ENCODE measurements at regions not wholly inside any gene's neighbourhood (a gene's known extent, or its start where the extent isn't known, plus 50 kb on each side); places are given as distances from the start of the nearest gene placed in this dataset.
A peak's percentile ranks its signal among the peaks of the same experiment; 100 is the strongest.

DNA sequence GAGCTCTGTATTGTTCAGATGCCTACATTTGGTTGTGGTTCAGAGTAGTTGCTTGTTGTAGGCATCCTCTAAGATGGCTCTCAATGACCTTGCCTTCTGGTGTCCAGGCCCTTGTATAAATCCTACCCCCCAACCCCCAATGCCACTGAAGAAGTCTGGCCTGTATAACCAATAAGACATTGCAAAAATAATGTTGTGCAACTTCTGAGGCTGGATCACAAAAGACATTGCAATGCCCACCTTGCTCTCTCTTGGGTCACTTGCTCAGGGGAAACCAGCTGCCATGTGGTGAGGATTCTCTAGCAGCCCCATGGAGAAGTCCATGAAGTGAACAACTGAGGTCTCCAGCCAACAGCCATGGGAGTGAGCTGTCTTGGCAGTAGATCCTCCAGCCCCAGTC lies 234.0 kb upstream of the TBX3 start:
- no peaks in the 10 kb centered on the region for H3K9me2 ChIP-seq (replicated peaks; ENCODE audit: low read length)
- H2AFZ ChIP-seq (ENCODE audit: low read length): no peak overlapping the region
- no TSS peak for BruUV-seq (replicated peaks)
- H3K27me3 ChIP-seq (ENCODE audit: low read length): no peaks in the 10 kb centered on the region
- no peaks in the 10 kb centered on the region for H3K79me2 ChIP-seq (ENCODE audit: low read length)
- DNase-seq (no peak), ATAC-seq (no peak)
- H3K36me3 ChIP-seq (ENCODE audit: low read depth, low read length): no peaks in the 10 kb centered on the region
- no peaks in the 10 kb centered on the region for H3F3A ChIP-seq (ENCODE audit: low read length, unreplicated experiment)
- ChIA-PET CTCF (interaction anchor here (0.8 kb wide), 1 partner anchor 250 kb away, joined by 6 read pairs; no protein-coding TSS in a partner anchor), POLR2A (ENCODE audit: unreplicated experiment) (interaction anchor here (1.8 kb wide), 1 partner anchor 234 kb away, joined by 7 read pairs; the partner anchor contains the start of gene TBX3)
- peaks cover 78% of the 10 kb centered on the region for H3K4me1 ChIP-seq (ENCODE audit: insufficient read depth, low read length)
- peak overlapping the region; percentile 80 for H3K27ac ChIP-seq (ENCODE audit: low read length)
- H3K9ac ChIP-seq (ENCODE audit: low read length): peak overlapping the region; percentile 24; the same call in 1 of the 2 replicates
- intact Hi-C loops (cut with micrococcal nuclease): loop anchor here (2.0 to 10.0 kb wide), 6 partner anchors 59 to 837 kb away; no protein-coding TSS in a partner anchor
- H4K20me1 ChIP-seq (ENCODE audit: low read length): no peaks in the 10 kb centered on the region
- H3K9me3 ChIP-seq (ENCODE audit: low read length): no peaks in the 10 kb centered on the region
- no peak overlapping the region for H3K4me3 ChIP-seq (ENCODE audit: low read length)
- H3K4me2 ChIP-seq (ENCODE audit: low read length): no peak overlapping the region
- TF ChIP-seq CTCF (conservative IDR thresholded peaks at IDR 0.05; ENCODE audit: low read depth, low read length) (no peak), EZH2 (IDR thresholded peaks at IDR 0.05; ENCODE audit: low read length, unreplicated experiment) (no peak)

DNA sequence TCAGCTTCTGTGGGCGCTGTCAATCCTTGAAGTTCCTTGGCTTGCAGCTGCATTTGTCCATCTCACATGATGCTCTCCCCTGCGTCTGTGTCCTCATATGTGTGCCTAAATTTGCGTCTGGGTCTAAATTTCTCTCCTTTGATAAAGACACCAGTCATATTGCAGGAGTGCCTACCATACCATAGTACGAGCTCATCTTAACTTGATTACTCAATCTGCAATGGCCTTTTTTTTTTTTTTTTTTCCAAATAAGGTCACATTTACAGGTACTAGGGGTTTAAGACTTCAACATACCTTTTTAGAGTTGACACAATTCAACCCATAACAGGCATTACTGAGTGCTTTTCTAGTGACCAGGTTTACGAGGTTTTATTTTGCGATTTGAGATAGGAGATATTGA lies 233.3 kb upstream of the TBX3 start:
- no peaks in the 10 kb centered on the region for H4K20me1 ChIP-seq (ENCODE audit: low read length)
- H3K4me1 ChIP-seq (ENCODE audit: insufficient read depth, low read length): peaks cover 78% of the 10 kb centered on the region
- no peaks in the 10 kb centered on the region for H3K27me3 ChIP-seq (ENCODE audit: low read length)
- ChIA-PET POLR2A (ENCODE audit: unreplicated experiment) (interaction anchor here (0.7 kb wide), 2 partner anchors 44 to 233 kb away, joined by 3 to 10 read pairs; no protein-coding TSS in a partner anchor), CTCF (interaction anchor here (0.6 to 0.8 kb wide), 2 partner anchors 16 to 249 kb away, joined by 6 to 7 read pairs; no protein-coding TSS in a partner anchor)
- H3K79me2 ChIP-seq (ENCODE audit: low read length): no peaks in the 10 kb centered on the region
- H3K9ac ChIP-seq (ENCODE audit: low read length): no peak overlapping the region; the same call in 1 of the 2 replicates
- ATAC-seq (no peak), DNase-seq (no peak)
- BruUV-seq (replicated peaks): no TSS peak
- H3K4me2 ChIP-seq (ENCODE audit: low read length): no peak overlapping the region
- H3F3A ChIP-seq (ENCODE audit: low read length, unreplicated experiment): no peaks in the 10 kb centered on the region
- TF ChIP-seq EZH2 (IDR thresholded peaks at IDR 0.05; ENCODE audit: low read length, unreplicated experiment) (no peak), EZH2phosphoT487 (IDR thresholded peaks at IDR 0.05; ENCODE audit: borderline replicate concordance, low read length) (no peak), CTCF (conservative IDR thresholded peaks at IDR 0.05; ENCODE audit: low read depth, low read length) (no peak)
- intact Hi-C loops (cut with micrococcal nuclease): loop anchor here (5.0 to 10.0 kb wide), 5 partner anchors 147 to 837 kb away; no protein-coding TSS in a partner anchor
- no peaks in the 10 kb centered on the region for H3K9me2 ChIP-seq (replicated peaks; ENCODE audit: low read length)
- H3K36me3 ChIP-seq (ENCODE audit: low read depth, low read length): no peaks in the 10 kb centered on the region
- no peak overlapping the region for H3K4me3 ChIP-seq (ENCODE audit: low read length)
- H3K9me3 ChIP-seq (ENCODE audit: low read length): no peaks in the 10 kb centered on the region
- peak overlapping the region; percentile 87 for H3K27ac ChIP-seq (ENCODE audit: low read length)
- H2AFZ ChIP-seq (ENCODE audit: low read length): no peak overlapping the region

DNA sequence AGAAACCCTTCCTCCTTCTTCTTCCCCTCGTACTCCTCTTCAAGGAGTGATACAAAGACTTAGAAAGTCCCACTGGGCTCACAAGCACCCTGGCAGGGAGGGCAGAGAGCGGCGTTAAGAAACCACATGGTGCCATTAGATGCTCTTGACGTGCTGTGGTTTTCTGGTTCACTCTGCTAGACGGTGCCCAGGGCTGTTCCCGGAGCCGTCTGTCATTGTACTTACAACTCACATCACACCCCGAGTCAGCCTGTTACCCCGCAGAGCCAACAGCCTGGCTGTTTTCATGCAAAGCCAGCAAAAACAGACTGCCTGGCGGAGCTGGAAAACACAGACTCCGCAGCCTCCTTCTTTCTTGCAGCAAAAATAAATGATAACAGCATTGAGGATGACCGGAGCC lies 232.6 kb upstream of the TBX3 start:
- H3K27me3 ChIP-seq (ENCODE audit: low read length): no peaks in the 10 kb centered on the region
- ChIA-PET POLR2A (ENCODE audit: unreplicated experiment) (interaction anchor here (0.7 kb wide), 2 partner anchors 91 to 241 kb away, joined by 3 to 6 read pairs; no protein-coding TSS in a partner anchor), CTCF (interaction anchor here (1.1 kb wide), 1 partner anchor 232 kb away, joined by 5 read pairs; the partner anchor contains the start of gene TBX3)
- H2AFZ ChIP-seq (ENCODE audit: low read length): 0 out of 2 replicates have a peak overlapping the region, but pooled peaks have one; percentile 16
- H3K4me1 ChIP-seq (ENCODE audit: insufficient read depth, low read length): peaks cover 82% of the 10 kb centered on the region
- H4K20me1 ChIP-seq (ENCODE audit: low read length): no peaks in the 10 kb centered on the region
- ATAC-seq (no peak; the same call in 1 of the 2 replicates), DNase-seq (no peak)
- H3F3A ChIP-seq (ENCODE audit: low read length, unreplicated experiment): no peaks in the 10 kb centered on the region
- no peaks in the 10 kb centered on the region for H3K79me2 ChIP-seq (ENCODE audit: low read length)
- no peaks in the 10 kb centered on the region for H3K9me3 ChIP-seq (ENCODE audit: low read length)
- peak overlapping the region; percentile 87 for H3K27ac ChIP-seq (ENCODE audit: low read length)
- H3K36me3 ChIP-seq (ENCODE audit: low read depth, low read length): no peaks in the 10 kb centered on the region
- intact Hi-C loops (cut with micrococcal nuclease): loop anchor here (5.0 to 10.0 kb wide), 5 partner anchors 148 to 838 kb away; no protein-coding TSS in a partner anchor
- no peak for TF ChIP-seq CTCF (conservative IDR thresholded peaks at IDR 0.05; ENCODE audit: low read depth, low read length)
- no peak for TF ChIP-seq EZH2phosphoT487 (IDR thresholded peaks at IDR 0.05; ENCODE audit: borderline replicate concordance, low read length)
- no peak for TF ChIP-seq EZH2 (IDR thresholded peaks at IDR 0.05; ENCODE audit: low read length, unreplicated experiment)
- H3K9me2 ChIP-seq (replicated peaks; ENCODE audit: low read length): no peaks in the 10 kb centered on the region
- BruUV-seq (replicated peaks): no TSS peak
- no peak overlapping the region for H3K4me3 ChIP-seq (ENCODE audit: low read length)
- peak overlapping the region; percentile 27 for H3K4me2 ChIP-seq (ENCODE audit: low read length)
- peak overlapping the region; percentile 47; the same call in 1 of the 2 replicates for H3K9ac ChIP-seq (ENCODE audit: low read length)
